K562 (cell line): ENCODE measurements at regions not wholly inside any gene's neighbourhood (a gene's known extent, or its start where the extent isn't known, plus 50 kb on each side); places are given as distances from the start of the nearest gene placed in this dataset.

Source experiments
- EP300 ChIP-seq: IDR thresholded peaks from 2 replicates; pipeline ENCODE4 v1.6.1; 2012; ENCODE audit warnings: low read length, improper control_type of control experiment
- MTA2 ChIP-seq: fragments of 450-650 bp; IDR thresholded peaks from 2 replicates; pipeline ENCODE4 v1.6.1; 2016; ENCODE audit warnings: low read depth
- POLR2AphosphoS5 ChIP-seq: IDR thresholded peaks from 2 replicates; pipeline ENCODE4 v1.6.1; 2011; ENCODE audit warnings: mild to moderate bottlenecking, low read depth, low read length, moderate library complexity; ENCODE audit not compliant: control insufficient read depth, insufficient read depth
- PRPF4 ChIP-seq: fragments of 200-400 bp; formaldehyde crosslinking; IDR thresholded peaks from one replicate; pipeline ENCODE4 v1.6.1; 2017; ENCODE audit warnings: low read length, low read depth, mild to moderate bottlenecking; ENCODE audit not compliant: insufficient read depth, poor library complexity, severe bottlenecking
- SMC3 ChIP-seq: conservative IDR thresholded peaks from 2 replicates; pipeline ENCODE4 v1.6.1; 2011; ENCODE audit warnings: low read depth, low read length, improper control_type of control experiment; ENCODE audit not compliant: insufficient read depth
- TBP ChIP-seq: optimal IDR thresholded peaks from 2 replicates; pipeline ENCODE3; 2011; ENCODE audit warnings: low read depth, low read length, improper control_type of control experiment
- TCF7 ChIP-seq: sonication (generic); IDR thresholded peaks from 2 replicates; pipeline ENCODE4 v1.6.1; 2016; ENCODE audit warnings: antibody characterized with exemption, borderline replicate concordance
- ZNF24 ChIP-seq: fragments of 450-650 bp; IDR thresholded peaks from 2 replicates; pipeline ENCODE4 v1.6.1; 2016
- TF ChIP-seq, protein P1 (sequence below): sonication (generic); formaldehyde crosslinking; IDR thresholded peaks from 2 replicates; pipeline ENCODE4 v1.9.0; 2022; ENCODE audit warnings: mild to moderate bottlenecking, missing genetic modification reagents
- TF ChIP-seq, protein P2 (sequence below), 3 experiments: IDR thresholded peaks in 2 of 3; conservative IDR thresholded peaks in 1 of 3; 2 replicates each; pipeline ENCODE4 v1.5.1; 2011 to 2012; ENCODE audit warnings: low read length in 3 of 3, mild to moderate bottlenecking in 3 of 3, control low read depth in 2 of 3, improper control_type of control experiment in 1 of 3, inconsistent platforms in 1 of 3, low read depth in 1 of 3, mixed read lengths in 1 of 3, moderate library complexity in 1 of 3; ENCODE audit not compliant: insufficient read depth in 2 of 3
- TF ChIP-seq, protein P3 (sequence below): sonication (generic); formaldehyde crosslinking; IDR thresholded peaks from 2 replicates; pipeline ENCODE4 v1.8.1; 2023; ENCODE audit warnings: mild to moderate bottlenecking, missing genetic modification reagents

DNA sequence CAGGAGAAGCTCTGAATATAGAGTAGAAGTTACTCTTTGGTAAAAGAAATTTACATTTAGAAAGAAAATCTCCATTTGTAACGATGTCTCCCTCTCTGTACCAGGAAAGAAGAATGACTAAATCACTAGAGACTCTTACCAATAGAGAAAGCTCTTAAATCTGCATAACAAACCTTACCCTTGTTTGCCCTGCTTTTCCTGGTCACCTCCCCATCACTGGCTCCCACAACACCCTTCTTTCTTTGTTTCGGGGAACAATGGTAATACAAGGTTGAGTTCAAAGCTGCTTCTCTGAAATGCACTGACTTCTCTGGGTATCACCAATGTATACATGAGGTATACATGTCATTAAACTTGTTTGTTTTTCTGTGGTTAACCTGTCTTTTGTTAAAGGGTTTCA, 351.1 kb upstream of the FLRT2 start:
- TF ChIP-seq, protein P1, sequence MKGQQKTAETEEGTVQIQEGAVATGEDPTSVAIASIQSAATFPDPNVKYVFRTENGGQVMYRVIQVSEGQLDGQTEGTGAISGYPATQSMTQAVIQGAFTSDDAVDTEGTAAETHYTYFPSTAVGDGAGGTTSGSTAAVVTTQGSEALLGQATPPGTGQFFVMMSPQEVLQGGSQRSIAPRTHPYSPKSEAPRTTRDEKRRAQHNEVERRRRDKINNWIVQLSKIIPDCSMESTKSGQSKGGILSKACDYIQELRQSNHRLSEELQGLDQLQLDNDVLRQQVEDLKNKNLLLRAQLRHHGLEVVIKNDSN = no peak
- TF ChIP-seq POLR2AphosphoS5 = no peak
- TF ChIP-seq SMC3 = no peak
- TF ChIP-seq ZNF24 = no peak
- TF ChIP-seq TCF7 = no peak
- no peak for TF ChIP-seq MTA2
- TF ChIP-seq, protein P2, sequence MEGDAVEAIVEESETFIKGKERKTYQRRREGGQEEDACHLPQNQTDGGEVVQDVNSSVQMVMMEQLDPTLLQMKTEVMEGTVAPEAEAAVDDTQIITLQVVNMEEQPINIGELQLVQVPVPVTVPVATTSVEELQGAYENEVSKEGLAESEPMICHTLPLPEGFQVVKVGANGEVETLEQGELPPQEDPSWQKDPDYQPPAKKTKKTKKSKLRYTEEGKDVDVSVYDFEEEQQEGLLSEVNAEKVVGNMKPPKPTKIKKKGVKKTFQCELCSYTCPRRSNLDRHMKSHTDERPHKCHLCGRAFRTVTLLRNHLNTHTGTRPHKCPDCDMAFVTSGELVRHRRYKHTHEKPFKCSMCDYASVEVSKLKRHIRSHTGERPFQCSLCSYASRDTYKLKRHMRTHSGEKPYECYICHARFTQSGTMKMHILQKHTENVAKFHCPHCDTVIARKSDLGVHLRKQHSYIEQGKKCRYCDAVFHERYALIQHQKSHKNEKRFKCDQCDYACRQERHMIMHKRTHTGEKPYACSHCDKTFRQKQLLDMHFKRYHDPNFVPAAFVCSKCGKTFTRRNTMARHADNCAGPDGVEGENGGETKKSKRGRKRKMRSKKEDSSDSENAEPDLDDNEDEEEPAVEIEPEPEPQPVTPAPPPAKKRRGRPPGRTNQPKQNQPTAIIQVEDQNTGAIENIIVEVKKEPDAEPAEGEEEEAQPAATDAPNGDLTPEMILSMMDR (IDR thresholded peaks at IDR 0.05 in 2 of 3, conservative IDR thresholded peaks at IDR 0.05 in 1 of 3; ENCODE audit: insufficient read depth in 2 of 3, low read depth in 1 of 3, low read length in 3 of 3) = no peak
- TF ChIP-seq PRPF4 = no peak
- TF ChIP-seq, protein P3, sequence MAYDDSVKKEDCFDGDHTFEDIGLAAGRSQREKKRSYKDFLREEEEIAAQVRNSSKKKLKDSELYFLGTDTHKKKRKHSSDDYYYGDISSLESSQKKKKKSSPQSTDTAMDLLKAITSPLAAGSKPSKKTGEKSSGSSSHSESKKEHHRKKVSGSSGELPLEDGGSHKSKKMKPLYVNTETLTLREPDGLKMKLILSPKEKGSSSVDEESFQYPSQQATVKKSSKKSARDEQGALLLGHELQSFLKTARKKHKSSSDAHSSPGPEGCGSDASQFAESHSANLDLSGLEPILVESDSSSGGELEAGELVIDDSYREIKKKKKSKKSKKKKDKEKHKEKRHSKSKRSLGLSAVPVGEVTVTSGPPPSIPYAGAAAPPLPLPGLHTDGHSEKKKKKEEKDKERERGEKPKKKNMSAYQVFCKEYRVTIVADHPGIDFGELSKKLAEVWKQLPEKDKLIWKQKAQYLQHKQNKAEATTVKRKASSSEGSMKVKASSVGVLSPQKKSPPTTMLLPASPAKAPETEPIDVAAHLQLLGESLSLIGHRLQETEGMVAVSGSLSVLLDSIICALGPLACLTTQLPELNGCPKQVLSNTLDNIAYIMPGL (CRISPR knock-in tag) = no peak
- no peak for TF ChIP-seq TBP
- TF ChIP-seq EP300 = no peak
